H9 (cell line): ENCODE measurements at regions not wholly inside any gene's neighbourhood (a gene's known extent, or its start where the extent isn't known, plus 50 kb on each side); places are given as distances from the start of the nearest gene placed in this dataset.

Experiments used
- DNase-seq: peaks from one replicate; pipeline ENCODE4 v3.0.0-alpha.2; 2017
- H2AFZ ChIP-seq: one replicate; pipeline ENCODE4 v1.6.1; 2013; ENCODE audit warnings: mild to moderate bottlenecking, low read length, control low read depth, moderate library complexity
- H2AK5ac ChIP-seq: 2 replicates; pipeline ENCODE4 v1.6.1; 2013; ENCODE audit warnings: low read length, control low read depth, mixed read lengths; ENCODE audit not compliant: insufficient read length
- H2BK120ac ChIP-seq: one replicate; pipeline ENCODE4 v1.6.1; 2013; ENCODE audit warnings: low read depth, mild to moderate bottlenecking, low read length, control low read depth, inconsistent platforms; ENCODE audit not compliant: poor library complexity, severe bottlenecking
- H2BK12ac ChIP-seq: 2 replicates; pipeline ENCODE4 v1.6.1; 2013; ENCODE audit warnings: low read length, control low read depth, mixed read lengths, low read depth; ENCODE audit not compliant: insufficient read length
- H2BK15ac ChIP-seq: 2 replicates; pipeline ENCODE4 v1.6.1; 2013; ENCODE audit warnings: low read depth, low read length, control low read depth
- H2BK20ac ChIP-seq: one replicate; pipeline ENCODE4 v1.6.1; 2013; ENCODE audit warnings: low read depth, mild to moderate bottlenecking, low read length, control low read depth, inconsistent platforms; ENCODE audit not compliant: poor library complexity, severe bottlenecking
- H2BK5ac ChIP-seq: 2 replicates; pipeline ENCODE4 v1.6.1; 2013; ENCODE audit warnings: low read length, control low read depth, mixed read lengths; ENCODE audit not compliant: insufficient read length
- H3K14ac ChIP-seq: 2 replicates; pipeline ENCODE4 v1.6.1; 2013; ENCODE audit warnings: low read length, control low read depth; ENCODE audit not compliant: insufficient read depth
- H3K18ac ChIP-seq: 2 replicates; pipeline ENCODE4 v1.6.1; 2013; ENCODE audit warnings: low read depth, mild to moderate bottlenecking, mixed read lengths, low read length, control low read depth; ENCODE audit not compliant: insufficient read length
- H3K23ac ChIP-seq: 2 replicates; pipeline ENCODE4 v1.6.1; 2013; ENCODE audit warnings: low read length, control low read depth, mixed read lengths, low read depth; ENCODE audit not compliant: insufficient read length
- H3K23me2 ChIP-seq: 2 replicates; pipeline ENCODE4 v1.6.1; 2013; ENCODE audit warnings: low read depth, mild to moderate bottlenecking, mixed read lengths, low read length, control low read depth; ENCODE audit not compliant: insufficient read length, poor library complexity, severe bottlenecking
- H3K27ac ChIP-seq: 2 replicates; pipeline ENCODE4 v1.5.1; 2013; ENCODE audit warnings: low read length, control low read depth, mixed read lengths, low read depth; ENCODE audit not compliant: insufficient read length
- H3K27me3 ChIP-seq: 2 replicates; pipeline ENCODE4 v1.6.1; 2013; ENCODE audit warnings: low read length, control low read depth, inconsistent platforms; ENCODE audit not compliant: insufficient read depth
- H3K4ac ChIP-seq: 2 replicates; pipeline ENCODE4 v1.6.1; 2013; ENCODE audit warnings: low read depth, mild to moderate bottlenecking, control low read depth, inconsistent platforms, low read length, moderate library complexity
- H3K4me1 ChIP-seq: 2 replicates; pipeline ENCODE4 v1.6.1; 2013; ENCODE audit warnings: low read length, control low read depth, inconsistent platforms; ENCODE audit not compliant: insufficient read depth
- H3K4me2 ChIP-seq: 2 replicates; pipeline ENCODE4 v1.6.1; 2013; ENCODE audit warnings: low read length, control low read depth, mixed read lengths; ENCODE audit not compliant: insufficient read length, insufficient read depth
- H3K56ac ChIP-seq: 2 replicates; pipeline ENCODE4 v1.6.1; 2013; ENCODE audit warnings: low read depth, mild to moderate bottlenecking, mixed read lengths, low read length, control low read depth; ENCODE audit not compliant: insufficient read length
- H3K79me1 ChIP-seq: 2 replicates; pipeline ENCODE4 v1.6.1; 2013; ENCODE audit warnings: low read depth, mild to moderate bottlenecking, moderate library complexity, low read length, control low read depth, inconsistent platforms; ENCODE audit not compliant: insufficient read depth, poor library complexity, severe bottlenecking
- H3K79me2 ChIP-seq: 2 replicates; pipeline ENCODE4 v1.6.1; 2013; ENCODE audit warnings: low read length, control low read depth, inconsistent platforms; ENCODE audit not compliant: insufficient read depth
- H3K9ac ChIP-seq: 2 replicates; pipeline ENCODE4 v1.6.1; 2013; ENCODE audit warnings: low read length, control low read depth, mixed read lengths; ENCODE audit not compliant: insufficient read length; ENCODE audit errors: extremely low read depth
- H3K9me3 ChIP-seq: one replicate; pipeline ENCODE4 v1.6.1; 2013; ENCODE audit warnings: low read depth, low read length, inconsistent platforms; ENCODE audit not compliant: control insufficient read depth
- H3T11ph ChIP-seq: one replicate; pipeline ENCODE4 v1.6.1; 2013; ENCODE audit warnings: mild to moderate bottlenecking, low read length, control low read depth, inconsistent platforms
- H4K20me1 ChIP-seq: one replicate; pipeline ENCODE4 v1.6.1; 2013; ENCODE audit not compliant: control insufficient read depth, insufficient read length, insufficient read depth
- H4K5ac ChIP-seq: 2 replicates; pipeline ENCODE4 v1.6.1; 2013; ENCODE audit warnings: low read depth, mild to moderate bottlenecking, mixed read lengths, low read length, control low read depth; ENCODE audit not compliant: insufficient read length
- H4K8ac ChIP-seq: replicated peaks from 2 replicates; pipeline ENCODE4 v1.6.1; 2013; ENCODE audit warnings: low read length, control low read depth, mixed read lengths, low read depth; ENCODE audit not compliant: insufficient read length
- H4K91ac ChIP-seq: 2 replicates; pipeline ENCODE4 v1.6.1; 2013; ENCODE audit warnings: low read depth, mild to moderate bottlenecking, moderate library complexity, mixed read lengths, low read length, control low read depth; ENCODE audit not compliant: insufficient read length
- H3K27ac Mint-ChIP-seq, 3 experiments: 2 replicates in 2 of 3; 3 replicates in 1 of 3; pipeline ENCODE4 v1.8.0; 2020 to 2021; ENCODE audit warnings: mixed read lengths in 3 of 3, mild to moderate bottlenecking in 1 of 3, moderate library complexity in 1 of 3
- H3K27me3 Mint-ChIP-seq: 2 replicates; pipeline ENCODE4 v1.8.0; 2021; ENCODE audit warnings: low read depth, mild to moderate bottlenecking, moderate library complexity, mixed read lengths
- H3K36me3 Mint-ChIP-seq, 3 experiments: 2 replicates in 2 of 3; 3 replicates in 1 of 3; pipeline ENCODE4 v1.8.0; 2020 to 2021; ENCODE audit warnings: low read depth in 3 of 3, mixed read lengths in 3 of 3; ENCODE audit not compliant: insufficient read depth in 1 of 3
- H3K4me1 Mint-ChIP-seq, 2 experiments: 2 replicates each; pipeline ENCODE4 v1.8.0; 2020; ENCODE audit warnings: mixed read lengths in 2 of 2
- H3K4me3 Mint-ChIP-seq, 2 experiments: 2 replicates in 1 of 2; 3 replicates in 1 of 2; pipeline ENCODE4 v1.8.0; 2020 to 2021; ENCODE audit warnings: mild to moderate bottlenecking in 2 of 2, mixed read lengths in 2 of 2, moderate library complexity in 1 of 2
- H3K9me3 Mint-ChIP-seq, 2 experiments: 2 replicates in 1 of 2; 3 replicates in 1 of 2; pipeline ENCODE4 v1.8.0; 2020; ENCODE audit warnings: mild to moderate bottlenecking in 2 of 2, mixed read lengths in 2 of 2, moderate library complexity in 1 of 2
- WGBS: extraction: QIAGEN DNeasy Blood & Tissue Kit; methylation state at CpG from one replicate; pipeline ENCODE4 v1.1.7; 2013; ENCODE audit warnings: missing lambda C conversion rate, low lambda C conversion rate, mixed read lengths; ENCODE audit not compliant: insufficient read length; ENCODE audit errors: extremely low coverage; 5-methylcytosine and 5-hydroxymethylcytosine counted together
- TF ChIP-seq, protein P1 (sequence below): fragments of 200-600 bp; sonication (generic); conservative IDR thresholded peaks from 3 replicates; pipeline ENCODE4 v1.8.0; 2021; ENCODE audit warnings: antibody characterized with exemption, mild to moderate bottlenecking

DNA sequence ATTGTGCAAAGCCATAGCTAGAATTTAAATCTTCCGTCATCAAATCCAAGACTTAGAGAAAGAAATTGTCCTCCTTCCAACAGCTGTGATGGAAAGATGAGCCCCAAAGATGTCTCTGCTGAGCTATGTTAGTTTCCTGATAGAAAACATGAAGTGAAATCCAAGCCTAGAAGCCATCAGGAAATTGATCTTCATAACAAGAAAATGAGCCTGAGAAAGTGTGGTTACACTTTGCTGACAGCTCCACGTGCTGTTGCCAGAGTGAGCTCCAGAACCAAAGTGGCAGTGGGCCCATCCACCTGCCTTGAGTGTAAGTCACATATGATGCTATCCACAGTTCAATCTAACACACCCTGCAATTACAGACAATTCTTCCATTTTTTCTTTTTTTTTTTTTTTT is 58.0 kb upstream of the UBASH3B start:
- no peaks in the 10 kb centered on the region for H3K79me1 ChIP-seq
- H4K91ac ChIP-seq, result no peak overlapping the region
- H2AK5ac ChIP-seq, result no peak overlapping the region
- no peaks in the 10 kb centered on the region for H3K4me1 ChIP-seq
- H3K27me3 Mint-ChIP-seq, result peaks cover 1% of the 10 kb centered on the region; the same call in 1 of the 2 replicates
- H4K20me1 ChIP-seq, result no peaks in the 10 kb centered on the region
- no peak overlapping the region; a peak in 1 of 7 replicates for H3K27ac Mint-ChIP-seq
- H3K9ac ChIP-seq, result no peak overlapping the region
- H3K4me1 Mint-ChIP-seq, result peaks cover 8 to 9% of the 10 kb centered on the region in 2 experiments
- no CpG with 5 or more reads among the region's 2 CpGs for WGBS
- no peaks in the 10 kb centered on the region for H3K36me3 Mint-ChIP-seq
- H3K14ac ChIP-seq, result no peak overlapping the region
- H3K23ac ChIP-seq, result no peak overlapping the region
- no peak overlapping the region for H3T11ph ChIP-seq
- no peaks in the 10 kb centered on the region for H3K9me3 Mint-ChIP-seq
- no peaks in the 10 kb centered on the region for H3K23me2 ChIP-seq
- H3K27me3 ChIP-seq, result no peaks in the 10 kb centered on the region
- no peak for DNase-seq
- H2BK15ac ChIP-seq, result no peak overlapping the region
- H3K79me2 ChIP-seq, result no peaks in the 10 kb centered on the region
- no peak overlapping the region for H3K56ac ChIP-seq
- no peak overlapping the region for H4K5ac ChIP-seq
- H2BK5ac ChIP-seq, result no peak overlapping the region
- TF ChIP-seq, protein P1, sequence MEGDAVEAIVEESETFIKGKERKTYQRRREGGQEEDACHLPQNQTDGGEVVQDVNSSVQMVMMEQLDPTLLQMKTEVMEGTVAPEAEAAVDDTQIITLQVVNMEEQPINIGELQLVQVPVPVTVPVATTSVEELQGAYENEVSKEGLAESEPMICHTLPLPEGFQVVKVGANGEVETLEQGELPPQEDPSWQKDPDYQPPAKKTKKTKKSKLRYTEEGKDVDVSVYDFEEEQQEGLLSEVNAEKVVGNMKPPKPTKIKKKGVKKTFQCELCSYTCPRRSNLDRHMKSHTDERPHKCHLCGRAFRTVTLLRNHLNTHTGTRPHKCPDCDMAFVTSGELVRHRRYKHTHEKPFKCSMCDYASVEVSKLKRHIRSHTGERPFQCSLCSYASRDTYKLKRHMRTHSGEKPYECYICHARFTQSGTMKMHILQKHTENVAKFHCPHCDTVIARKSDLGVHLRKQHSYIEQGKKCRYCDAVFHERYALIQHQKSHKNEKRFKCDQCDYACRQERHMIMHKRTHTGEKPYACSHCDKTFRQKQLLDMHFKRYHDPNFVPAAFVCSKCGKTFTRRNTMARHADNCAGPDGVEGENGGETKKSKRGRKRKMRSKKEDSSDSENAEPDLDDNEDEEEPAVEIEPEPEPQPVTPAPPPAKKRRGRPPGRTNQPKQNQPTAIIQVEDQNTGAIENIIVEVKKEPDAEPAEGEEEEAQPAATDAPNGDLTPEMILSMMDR, result no peak
- no peak overlapping the region for H2BK120ac ChIP-seq
- H2AFZ ChIP-seq, result no peak overlapping the region
- H3K27ac ChIP-seq, result no peak overlapping the region
- H2BK20ac ChIP-seq, result no peak overlapping the region
- H3K4ac ChIP-seq, result no peak overlapping the region
- H3K9me3 ChIP-seq, result no peaks in the 10 kb centered on the region
- H3K18ac ChIP-seq, result no peak overlapping the region
- no peak overlapping the region for H3K4me2 ChIP-seq
- H3K4me3 Mint-ChIP-seq, result no peak overlapping the region
- H4K8ac ChIP-seq, result no peak overlapping the region
- H2BK12ac ChIP-seq, result no peak overlapping the region
